ENCODE measurements at regions not wholly inside any gene's neighbourhood (a gene's known extent, or its start where the extent isn't known, plus 50 kb on each side); places are given as distances from the start of the nearest gene placed in this dataset.

DNA sequence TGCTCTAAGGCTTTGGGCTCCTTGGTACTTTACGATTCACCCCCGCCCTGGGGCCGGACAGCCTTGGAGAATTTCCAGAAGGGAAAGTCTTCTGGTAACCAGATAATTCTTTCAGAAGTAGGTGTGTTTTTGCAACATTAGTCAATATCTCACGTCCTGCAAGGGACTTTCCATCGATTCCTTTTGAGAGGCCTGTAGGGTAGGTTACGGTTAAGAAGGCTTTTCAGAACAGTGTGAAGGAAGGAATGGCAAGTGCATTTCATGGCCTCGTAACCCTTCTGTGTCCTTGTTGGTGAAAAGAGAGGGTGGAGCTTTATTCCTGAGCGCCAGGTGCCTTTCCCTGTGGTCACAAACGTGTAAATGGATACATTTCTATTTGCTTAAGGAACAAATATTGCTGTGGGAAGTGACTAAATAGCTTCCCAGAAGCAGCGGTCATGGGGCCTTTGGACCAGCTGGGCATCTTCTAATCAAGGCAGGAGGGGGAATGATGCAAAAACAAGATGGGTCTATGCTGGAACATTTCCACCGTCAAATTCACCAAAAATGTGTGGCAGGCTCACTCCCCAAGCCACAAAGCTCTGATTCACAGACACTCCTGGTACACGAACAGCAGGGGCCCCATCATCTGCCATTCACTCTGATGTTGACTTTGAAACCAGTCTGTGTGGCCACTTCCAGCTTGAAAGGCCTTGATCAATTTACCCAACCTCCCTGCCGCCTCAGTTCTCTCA lies 99.2 kb downstream of the ANKRD10 start:
- no peaks in the 10 kb centered on the region for H3K9me3 Mint-ChIP-seq
- peaks cover 25% of the 10 kb centered on the region for H3K4me1 Mint-ChIP-seq (ENCODE audit: unreplicated experiment)
- DNase-seq (ENCODE audit: extremely low spot score, unreplicated experiment): no peak
- no peaks in the 10 kb centered on the region for H3K36me3 Mint-ChIP-seq
- TF ChIP-seq, protein P1, sequence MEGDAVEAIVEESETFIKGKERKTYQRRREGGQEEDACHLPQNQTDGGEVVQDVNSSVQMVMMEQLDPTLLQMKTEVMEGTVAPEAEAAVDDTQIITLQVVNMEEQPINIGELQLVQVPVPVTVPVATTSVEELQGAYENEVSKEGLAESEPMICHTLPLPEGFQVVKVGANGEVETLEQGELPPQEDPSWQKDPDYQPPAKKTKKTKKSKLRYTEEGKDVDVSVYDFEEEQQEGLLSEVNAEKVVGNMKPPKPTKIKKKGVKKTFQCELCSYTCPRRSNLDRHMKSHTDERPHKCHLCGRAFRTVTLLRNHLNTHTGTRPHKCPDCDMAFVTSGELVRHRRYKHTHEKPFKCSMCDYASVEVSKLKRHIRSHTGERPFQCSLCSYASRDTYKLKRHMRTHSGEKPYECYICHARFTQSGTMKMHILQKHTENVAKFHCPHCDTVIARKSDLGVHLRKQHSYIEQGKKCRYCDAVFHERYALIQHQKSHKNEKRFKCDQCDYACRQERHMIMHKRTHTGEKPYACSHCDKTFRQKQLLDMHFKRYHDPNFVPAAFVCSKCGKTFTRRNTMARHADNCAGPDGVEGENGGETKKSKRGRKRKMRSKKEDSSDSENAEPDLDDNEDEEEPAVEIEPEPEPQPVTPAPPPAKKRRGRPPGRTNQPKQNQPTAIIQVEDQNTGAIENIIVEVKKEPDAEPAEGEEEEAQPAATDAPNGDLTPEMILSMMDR (conservative IDR thresholded peaks at IDR 0.05): no peak
- H3K27ac Mint-ChIP-seq: no peak overlapping the region
- H3K27me3 Mint-ChIP-seq: peaks cover 9% of the 10 kb centered on the region
- no peak overlapping the region for H3K4me3 Mint-ChIP-seq

DNA sequence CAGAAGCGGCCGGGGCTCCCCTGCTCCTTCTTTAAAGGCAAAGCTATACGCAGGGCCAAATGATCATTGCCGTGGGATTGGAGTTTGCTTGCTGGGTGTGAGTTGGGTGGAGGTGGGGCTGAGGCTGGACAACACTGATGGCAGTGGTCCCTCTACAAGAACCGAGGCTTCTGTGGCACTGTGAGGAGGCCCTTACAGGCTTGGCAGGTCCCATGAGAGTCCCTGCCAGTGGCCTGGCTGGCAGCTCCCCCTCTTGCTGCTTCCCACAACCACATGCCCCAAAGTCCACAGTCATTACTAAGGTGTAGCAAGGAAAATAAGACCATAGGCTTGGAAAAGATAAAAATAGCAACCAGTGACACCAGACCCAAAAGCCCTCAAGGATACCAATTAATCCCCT lies 98.4 kb downstream of the ANKRD10 start:
- peaks cover 4% of the 10 kb centered on the region for H3K27me3 Mint-ChIP-seq
- TF ChIP-seq, protein P1 (conservative IDR thresholded peaks at IDR 0.05): no peak
- H3K36me3 Mint-ChIP-seq: no peaks in the 10 kb centered on the region
- DNase-seq (ENCODE audit: extremely low spot score, unreplicated experiment): no peak
- no peak overlapping the region for H3K27ac Mint-ChIP-seq
- H3K4me3 Mint-ChIP-seq: no peak overlapping the region
- H3K9me3 Mint-ChIP-seq: no peaks in the 10 kb centered on the region
- peaks cover 19% of the 10 kb centered on the region for H3K4me1 Mint-ChIP-seq (ENCODE audit: unreplicated experiment)

DNA sequence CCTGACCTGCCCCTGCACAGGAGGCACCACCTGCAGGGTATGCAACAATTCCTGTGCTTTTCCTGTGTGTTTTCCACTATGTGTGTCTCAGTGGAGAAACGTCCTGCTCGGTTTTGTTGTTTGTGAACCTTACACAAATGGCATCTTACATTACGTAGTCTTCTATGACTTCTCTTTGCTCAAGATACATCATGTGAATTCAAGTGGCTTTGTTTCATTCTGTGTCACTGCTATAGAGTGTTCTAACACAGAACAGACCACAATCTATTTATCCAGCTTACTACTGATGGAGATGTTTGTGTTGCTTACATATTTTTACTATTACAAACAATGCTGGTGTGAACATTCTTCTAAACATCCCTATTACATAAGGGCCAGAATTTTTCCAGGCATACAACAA lies 97.7 kb downstream of the ANKRD10 start:
- Mint-ChIP-seq H3K9me3 (no peaks in the 10 kb centered on the region), H3K4me3 (no peak overlapping the region), H3K27me3 (peaks cover 4% of the 10 kb centered on the region), H3K4me1 (ENCODE audit: unreplicated experiment) (peaks cover 15% of the 10 kb centered on the region), H3K36me3 (no peaks in the 10 kb centered on the region), H3K27ac (no peak overlapping the region)
- TF ChIP-seq, protein P1 (conservative IDR thresholded peaks at IDR 0.05): no peak
- DNase-seq (ENCODE audit: extremely low spot score, unreplicated experiment): no peak

DNA sequence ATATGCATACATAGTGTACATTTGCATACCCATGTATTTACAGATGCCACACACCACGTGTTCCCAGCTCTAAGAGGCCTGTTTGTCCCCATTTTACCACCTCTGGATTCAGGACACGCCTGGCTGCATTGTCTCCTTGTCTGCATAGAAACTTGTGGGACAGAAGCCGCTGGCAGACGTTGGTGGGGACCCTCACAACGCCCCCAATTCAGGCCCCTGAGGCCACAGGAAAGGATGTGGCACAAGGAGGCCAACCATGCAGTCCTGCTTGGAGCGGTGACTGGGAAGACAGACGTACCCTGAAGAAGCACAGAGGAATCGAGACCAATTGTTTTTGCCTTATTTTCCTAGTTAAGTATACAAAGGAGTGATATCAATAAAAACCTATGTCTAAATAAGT lies 96.1 kb downstream of the ANKRD10 start:
- peaks cover 4% of the 10 kb centered on the region for H3K27me3 Mint-ChIP-seq
- TF ChIP-seq, protein P1 (conservative IDR thresholded peaks at IDR 0.05): no peak
- H3K36me3 Mint-ChIP-seq: no peaks in the 10 kb centered on the region
- peaks cover 15% of the 10 kb centered on the region for H3K4me1 Mint-ChIP-seq (ENCODE audit: unreplicated experiment)
- no peak overlapping the region for H3K4me3 Mint-ChIP-seq
- no peak overlapping the region for H3K27ac Mint-ChIP-seq
- DNase-seq (ENCODE audit: extremely low spot score, unreplicated experiment): no peak
- H3K9me3 Mint-ChIP-seq: no peaks in the 10 kb centered on the region

DNA sequence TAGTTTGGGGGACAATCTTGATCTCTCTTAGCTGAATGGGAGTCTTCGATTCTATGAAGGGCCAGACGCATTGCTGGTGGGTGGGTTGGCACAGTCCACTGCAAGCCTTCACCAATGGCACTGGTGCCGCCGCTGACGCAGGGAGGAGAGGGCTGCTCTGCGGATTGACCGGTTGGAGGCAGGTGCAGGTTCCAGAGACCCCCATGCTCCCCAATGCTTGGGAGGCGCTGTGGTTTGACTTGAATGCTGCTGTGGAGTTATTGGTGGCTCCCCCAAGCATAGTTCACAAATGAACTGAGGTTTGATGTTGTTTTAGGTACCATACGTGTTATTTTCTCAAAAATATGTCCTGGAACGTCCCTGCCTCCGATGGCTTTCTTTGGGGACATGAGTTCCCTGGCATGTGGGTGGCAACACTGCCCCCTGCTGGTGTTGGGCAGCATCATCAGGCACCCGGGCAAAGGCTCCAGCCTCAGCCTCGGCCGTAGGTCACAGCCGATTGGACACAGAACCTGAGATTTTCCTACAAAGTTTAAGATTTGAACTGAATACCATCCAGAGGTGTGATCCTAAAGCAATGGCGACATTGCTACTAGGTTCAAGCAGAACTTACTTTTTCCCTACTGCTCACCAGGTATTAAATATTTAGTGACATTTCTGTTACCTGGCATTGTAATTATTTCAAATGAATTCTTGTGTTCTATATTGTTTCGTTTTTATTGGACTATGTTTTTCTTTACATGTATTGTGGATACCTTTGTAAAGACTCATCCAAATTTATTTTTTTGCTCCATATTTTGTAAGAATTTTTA lies 95.5 kb downstream of the ANKRD10 start:
- no peak overlapping the region for H3K27ac Mint-ChIP-seq
- H3K36me3 Mint-ChIP-seq: no peaks in the 10 kb centered on the region
- H3K27me3 Mint-ChIP-seq: peaks cover 4% of the 10 kb centered on the region
- DNase-seq (ENCODE audit: extremely low spot score, unreplicated experiment): no peak
- no peak overlapping the region for H3K4me3 Mint-ChIP-seq
- H3K9me3 Mint-ChIP-seq: no peaks in the 10 kb centered on the region
- TF ChIP-seq, protein P1 (conservative IDR thresholded peaks at IDR 0.05): peak; percentile 100
- H3K4me1 Mint-ChIP-seq (ENCODE audit: unreplicated experiment): peaks cover 15% of the 10 kb centered on the region

Measured in type B pancreatic cell (in vitro differentiated cells).